Stomach (tissue), 4 donors: ENCODE measurements at regions not wholly inside any gene's neighbourhood (a gene's known extent, or its start where the extent isn't known, plus 50 kb on each side); places are given as distances from the start of the nearest gene placed in this dataset.

ENCODE experiments used
- POLR2A ChIP-seq, 4 donors: fragments of 450-650 bp; IDR thresholded peaks; one replicate each; pipeline ENCODE4 v1.6.1; 2016; ENCODE audit warnings: antibody characterized with exemption in 4 of 4, control low read depth in 2 of 4, mild to moderate bottlenecking in 1 of 4, moderate library complexity in 1 of 4
- POLR2AphosphoS5 ChIP-seq, 3 donors: sonication (generic); formaldehyde crosslinking; IDR thresholded peaks; one replicate each; pipeline ENCODE4 v1.6.1; 2016; ENCODE audit warnings: antibody characterized with exemption in 3 of 3

GRCh38 chr5:84706678-84707641 is 322.3 kb upstream of the EDIL3 start:
- TF ChIP-seq POLR2A (IDR thresholded peaks at IDR 0.05): no peak
- TF ChIP-seq POLR2AphosphoS5 (IDR thresholded peaks at IDR 0.05): no peak
